Nephron progenitor cell (in vitro differentiated cells): ENCODE measurements at regions not wholly inside any gene's neighbourhood (a gene's known extent, or its start where the extent isn't known, plus 50 kb on each side); places are given as distances from the start of the nearest gene placed in this dataset.

ENCODE experiments used
- DNase-seq: peaks from one replicate; pipeline ENCODE4 v3.0.0; 2021
- H3K27ac Mint-ChIP-seq: 2 replicates; pipeline ENCODE4 v1.8.0; 2021; ENCODE audit warnings: mild to moderate bottlenecking, moderate library complexity, mixed read lengths
- H3K27me3 Mint-ChIP-seq: 2 replicates; pipeline ENCODE4 v1.8.0; 2021; ENCODE audit warnings: mild to moderate bottlenecking, low read depth, mixed read lengths; ENCODE audit not compliant: poor library complexity
- H3K36me3 Mint-ChIP-seq: 2 replicates; pipeline ENCODE4 v1.8.0; 2021; ENCODE audit warnings: low read depth, mixed read lengths
- H3K4me1 Mint-ChIP-seq: 2 replicates; pipeline ENCODE4 v1.8.0; 2021; ENCODE audit warnings: mixed read lengths
- H3K4me3 Mint-ChIP-seq: 2 replicates; pipeline ENCODE4 v1.8.0; 2021; ENCODE audit warnings: mild to moderate bottlenecking, moderate library complexity, mixed read lengths
- H3K9me3 Mint-ChIP-seq: 2 replicates; pipeline ENCODE4 v1.8.0; 2021; ENCODE audit warnings: mild to moderate bottlenecking, moderate library complexity, mixed read lengths
- TF ChIP-seq, protein P1 (sequence below): fragments of 200-600 bp; sonication (generic); IDR thresholded peaks from 2 replicates; pipeline ENCODE4 v1.5.0; 2021; ENCODE audit warnings: antibody characterized with exemption

DNA sequence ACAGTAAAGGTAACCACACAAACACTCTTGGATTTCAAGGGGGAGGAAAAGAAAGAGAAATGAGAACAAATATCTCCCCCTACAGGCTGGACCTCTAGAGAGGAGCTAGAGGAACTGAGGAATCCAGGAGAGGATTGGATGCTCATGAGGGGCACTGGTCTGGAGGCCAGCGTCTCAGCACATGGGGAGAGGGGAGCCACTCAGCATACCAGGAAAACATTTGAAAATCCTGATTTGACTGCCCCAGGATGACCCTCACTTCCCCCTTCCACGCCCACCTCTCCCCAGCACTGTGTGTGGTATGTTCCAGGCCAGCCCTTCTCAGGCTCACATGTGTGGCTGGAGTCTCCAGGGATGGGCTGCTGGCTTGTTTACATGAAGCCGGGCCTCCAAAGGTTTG lies 396.8 kb upstream of the ID2 start:
- Mint-ChIP-seq H3K9me3 (no peaks in the 10 kb centered on the region), H3K4me3 (no peak overlapping the region), H3K27me3 (peaks cover 7% of the 10 kb centered on the region), H3K27ac (no peak overlapping the region), H3K4me1 (peaks cover 35% of the 10 kb centered on the region), H3K36me3 (no peaks in the 10 kb centered on the region)
- no peak for DNase-seq
- TF ChIP-seq, protein P1, sequence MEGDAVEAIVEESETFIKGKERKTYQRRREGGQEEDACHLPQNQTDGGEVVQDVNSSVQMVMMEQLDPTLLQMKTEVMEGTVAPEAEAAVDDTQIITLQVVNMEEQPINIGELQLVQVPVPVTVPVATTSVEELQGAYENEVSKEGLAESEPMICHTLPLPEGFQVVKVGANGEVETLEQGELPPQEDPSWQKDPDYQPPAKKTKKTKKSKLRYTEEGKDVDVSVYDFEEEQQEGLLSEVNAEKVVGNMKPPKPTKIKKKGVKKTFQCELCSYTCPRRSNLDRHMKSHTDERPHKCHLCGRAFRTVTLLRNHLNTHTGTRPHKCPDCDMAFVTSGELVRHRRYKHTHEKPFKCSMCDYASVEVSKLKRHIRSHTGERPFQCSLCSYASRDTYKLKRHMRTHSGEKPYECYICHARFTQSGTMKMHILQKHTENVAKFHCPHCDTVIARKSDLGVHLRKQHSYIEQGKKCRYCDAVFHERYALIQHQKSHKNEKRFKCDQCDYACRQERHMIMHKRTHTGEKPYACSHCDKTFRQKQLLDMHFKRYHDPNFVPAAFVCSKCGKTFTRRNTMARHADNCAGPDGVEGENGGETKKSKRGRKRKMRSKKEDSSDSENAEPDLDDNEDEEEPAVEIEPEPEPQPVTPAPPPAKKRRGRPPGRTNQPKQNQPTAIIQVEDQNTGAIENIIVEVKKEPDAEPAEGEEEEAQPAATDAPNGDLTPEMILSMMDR: no peak

- peaks cover 35% of the 10 kb centered on the region for H3K4me1 Mint-ChIP-seq
- TF ChIP-seq, protein P1: no peak
- DNase-seq: no peak
- peaks cover 7% of the 10 kb centered on the region for H3K27me3 Mint-ChIP-seq
- no peaks in the 10 kb centered on the region for H3K9me3 Mint-ChIP-seq
- H3K36me3 Mint-ChIP-seq: no peaks in the 10 kb centered on the region
- no peak overlapping the region for H3K4me3 Mint-ChIP-seq
- H3K27ac Mint-ChIP-seq: no peak overlapping the region
Measured at GRCh38 chr2:8285898-8286297, 396.0 kb upstream of the ID2 start.

DNA sequence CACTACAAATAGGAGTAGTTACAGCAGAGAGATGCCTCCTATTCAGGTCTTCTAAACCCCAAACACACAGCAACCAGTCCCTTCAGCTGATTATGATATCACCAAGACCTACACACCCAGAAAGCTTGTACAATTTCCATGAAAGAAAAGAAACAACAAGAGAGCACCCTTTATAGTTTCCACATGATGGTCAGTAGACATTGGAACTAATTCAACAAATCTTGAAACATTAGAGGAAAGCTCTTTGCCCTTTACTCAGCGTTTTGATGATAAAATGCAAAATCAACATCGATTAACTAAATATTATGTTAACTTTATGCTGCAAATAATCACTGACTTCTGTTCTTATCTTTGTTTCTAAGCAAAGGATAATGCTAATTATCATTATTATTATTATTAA lies 393.6 kb upstream of the ID2 start:
- TF ChIP-seq, protein P1: no peak
- H3K4me3 Mint-ChIP-seq: no peak overlapping the region
- H3K36me3 Mint-ChIP-seq: no peaks in the 10 kb centered on the region
- DNase-seq: no peak
- no peak overlapping the region for H3K27ac Mint-ChIP-seq
- H3K27me3 Mint-ChIP-seq: peaks cover 7% of the 10 kb centered on the region
- H3K4me1 Mint-ChIP-seq: peaks cover 23% of the 10 kb centered on the region
- peaks cover 9% of the 10 kb centered on the region for H3K9me3 Mint-ChIP-seq

DNA sequence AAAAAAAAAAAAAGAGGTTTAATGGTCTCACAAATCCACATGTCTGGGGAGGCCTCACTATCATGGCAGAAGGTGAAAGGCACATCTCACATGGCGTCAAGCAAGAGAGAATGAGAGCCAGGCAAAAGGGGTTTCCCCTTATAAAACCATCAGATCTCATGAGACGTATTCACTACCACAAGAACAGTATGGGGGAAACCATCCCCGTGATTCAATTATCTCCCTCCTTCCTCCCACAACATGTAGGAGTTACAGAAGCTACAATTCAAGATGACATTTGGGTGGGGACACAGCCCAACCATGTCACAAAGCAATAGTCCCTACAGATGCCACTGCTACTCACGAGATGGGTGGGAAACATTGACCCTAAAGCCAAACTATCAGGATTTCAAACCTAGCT lies 392.7 kb upstream of the ID2 start:
- Mint-ChIP-seq H3K27me3 (peaks cover 3% of the 10 kb centered on the region), H3K4me3 (no peak overlapping the region), H3K4me1 (peaks cover 18% of the 10 kb centered on the region), H3K9me3 (peaks cover 11% of the 10 kb centered on the region), H3K27ac (no peak overlapping the region), H3K36me3 (no peaks in the 10 kb centered on the region)
- TF ChIP-seq, protein P1: no peak
- DNase-seq: no peak

GRCh38 chr2:8290771-8291352 lies 391.0 kb upstream of the ID2 start:
- peaks cover 3% of the 10 kb centered on the region for H3K27me3 Mint-ChIP-seq
- no peak overlapping the region for H3K4me3 Mint-ChIP-seq
- H3K4me1 Mint-ChIP-seq: peaks cover 7% of the 10 kb centered on the region
- TF ChIP-seq, protein P1: no peak
- no peak overlapping the region for H3K27ac Mint-ChIP-seq
- DNase-seq: no peak
- no peaks in the 10 kb centered on the region for H3K36me3 Mint-ChIP-seq
- peaks cover 11% of the 10 kb centered on the region for H3K9me3 Mint-ChIP-seq

DNA sequence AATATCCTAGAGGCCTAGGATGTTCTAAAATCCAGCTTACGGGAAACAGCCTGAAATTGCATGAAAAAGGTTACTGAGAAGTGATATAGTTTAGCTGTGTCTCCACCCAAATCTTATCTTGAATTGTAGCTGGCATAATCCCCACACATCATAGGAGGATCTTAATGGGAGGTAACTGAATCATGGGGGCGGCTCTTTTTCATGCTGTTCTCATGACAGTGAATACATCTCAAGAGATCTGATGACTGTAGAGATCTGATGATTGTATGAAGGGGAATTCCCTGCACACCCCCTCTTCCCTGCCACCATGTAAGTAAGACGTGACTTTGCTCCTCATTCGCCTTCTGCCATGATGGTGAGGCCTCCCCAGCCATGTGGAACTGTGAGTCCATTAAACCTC lies 385.6 kb upstream of the ID2 start:
- TF ChIP-seq, protein P1: no peak
- peaks cover 5% of the 10 kb centered on the region for H3K27me3 Mint-ChIP-seq

More for the DNA sequence above, 385.6 kb upstream of the ID2 start:
- Mint-ChIP-seq H3K4me1 (no peaks in the 10 kb centered on the region), H3K9me3 (peaks cover 11% of the 10 kb centered on the region), H3K27ac (no peak overlapping the region), H3K4me3 (no peak overlapping the region), H3K36me3 (no peaks in the 10 kb centered on the region)
- DNase-seq: no peak
